ENCODE measurements at regions not wholly inside any gene's neighbourhood (a gene's known extent, or its start where the extent isn't known, plus 50 kb on each side); places are given as distances from the start of the nearest gene placed in this dataset.

GRCh38 chr13:67652887-67653286, 422.8 kb upstream of the PCDH9 start:
- ATAC-seq: no peak
- TF ChIP-seq, protein P1, sequence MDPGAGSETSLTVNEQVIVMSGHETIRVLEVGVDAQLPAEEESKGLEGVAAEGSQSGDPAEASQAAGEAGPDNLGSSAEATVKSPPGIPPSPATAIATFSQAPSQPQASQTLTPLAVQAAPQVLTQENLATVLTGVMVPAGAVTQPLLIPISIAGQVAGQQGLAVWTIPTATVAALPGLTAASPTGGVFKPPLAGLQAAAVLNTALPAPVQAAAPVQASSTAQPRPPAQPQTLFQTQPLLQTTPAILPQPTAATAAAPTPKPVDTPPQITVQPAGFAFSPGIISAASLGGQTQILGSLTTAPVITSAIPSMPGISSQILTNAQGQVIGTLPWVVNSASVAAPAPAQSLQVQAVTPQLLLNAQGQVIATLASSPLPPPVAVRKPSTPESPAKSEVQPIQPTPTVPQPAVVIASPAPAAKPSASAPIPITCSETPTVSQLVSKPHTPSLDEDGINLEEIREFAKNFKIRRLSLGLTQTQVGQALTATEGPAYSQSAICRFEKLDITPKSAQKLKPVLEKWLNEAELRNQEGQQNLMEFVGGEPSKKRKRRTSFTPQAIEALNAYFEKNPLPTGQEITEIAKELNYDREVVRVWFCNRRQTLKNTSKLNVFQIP (CRISPR knock-in tag; IDR thresholded peaks at IDR 0.05; ENCODE audit: borderline replicate concordance, low read depth): no peak
- TF ChIP-seq OSR1 (CRISPR knock-in tag; IDR thresholded peaks at IDR 0.05): no peak
- no peak for TF ChIP-seq ZNF8 (CRISPR knock-in tag; IDR thresholded peaks at IDR 0.05)
- TF ChIP-seq ZFP30 (CRISPR knock-in tag; IDR thresholded peaks at IDR 0.05): no peak

GRCh38 chr13:67651908-67652465, 421.9 kb upstream of the PCDH9 start:
- TF ChIP-seq ZNF565 (CRISPR knock-in tag; conservative IDR thresholded peaks at IDR 0.05; ENCODE audit: low read depth) (no peak), ZFP30 (CRISPR knock-in tag; IDR thresholded peaks at IDR 0.05) (no peak), ESRRG (CRISPR knock-in tag; IDR thresholded peaks at IDR 0.05) (no peak), RARB (CRISPR knock-in tag; IDR thresholded peaks at IDR 0.05) (no peak), OSR1 (CRISPR knock-in tag; IDR thresholded peaks at IDR 0.05) (no peak), ISL1 (CRISPR knock-in tag; IDR thresholded peaks at IDR 0.05) (no peak), PPARA (CRISPR knock-in tag; IDR thresholded peaks at IDR 0.05; ENCODE audit: borderline replicate concordance) (no peak), ZFP3 (CRISPR knock-in tag; IDR thresholded peaks at IDR 0.05) (no peak), CSDC2 (CRISPR knock-in tag; IDR thresholded peaks at IDR 0.05) (no peak)
- TF ChIP-seq, protein P1 (CRISPR knock-in tag; IDR thresholded peaks at IDR 0.05; ENCODE audit: borderline replicate concordance, low read depth): no peak
- TF ChIP-seq, protein P2, sequence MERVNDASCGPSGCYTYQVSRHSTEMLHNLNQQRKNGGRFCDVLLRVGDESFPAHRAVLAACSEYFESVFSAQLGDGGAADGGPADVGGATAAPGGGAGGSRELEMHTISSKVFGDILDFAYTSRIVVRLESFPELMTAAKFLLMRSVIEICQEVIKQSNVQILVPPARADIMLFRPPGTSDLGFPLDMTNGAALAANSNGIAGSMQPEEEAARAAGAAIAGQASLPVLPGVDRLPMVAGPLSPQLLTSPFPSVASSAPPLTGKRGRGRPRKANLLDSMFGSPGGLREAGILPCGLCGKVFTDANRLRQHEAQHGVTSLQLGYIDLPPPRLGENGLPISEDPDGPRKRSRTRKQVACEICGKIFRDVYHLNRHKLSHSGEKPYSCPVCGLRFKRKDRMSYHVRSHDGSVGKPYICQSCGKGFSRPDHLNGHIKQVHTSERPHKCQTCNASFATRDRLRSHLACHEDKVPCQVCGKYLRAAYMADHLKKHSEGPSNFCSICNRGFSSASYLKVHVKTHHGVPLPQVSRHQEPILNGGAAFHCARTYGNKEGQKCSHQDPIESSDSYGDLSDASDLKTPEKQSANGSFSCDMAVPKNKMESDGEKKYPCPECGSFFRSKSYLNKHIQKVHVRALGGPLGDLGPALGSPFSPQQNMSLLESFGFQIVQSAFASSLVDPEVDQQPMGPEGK (CRISPR knock-in tag; IDR thresholded peaks at IDR 0.05; ENCODE audit: borderline replicate concordance): no peak
- no peak for ATAC-seq

DNA sequence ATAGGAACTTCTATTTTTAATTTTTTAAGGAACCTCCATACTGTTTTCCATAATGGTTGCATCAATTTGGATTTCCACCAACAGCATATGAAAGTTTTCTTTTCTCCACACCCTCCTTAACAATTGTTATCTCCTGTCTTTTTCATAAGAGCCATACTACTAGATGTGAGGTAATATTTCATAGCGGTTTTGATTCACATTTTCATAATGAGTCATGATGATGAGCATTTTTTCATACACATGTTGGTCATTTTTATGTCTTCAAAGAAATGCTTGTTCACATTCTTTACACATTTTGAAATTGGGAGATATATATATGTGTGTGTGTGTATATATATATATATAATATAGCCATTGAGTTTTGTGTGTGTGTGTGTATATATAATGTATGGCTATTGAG, 420.3 kb upstream of the PCDH9 start:
- no peak for ATAC-seq
- TF ChIP-seq, protein P2 (CRISPR knock-in tag; IDR thresholded peaks at IDR 0.05; ENCODE audit: borderline replicate concordance): no peak
- no peak for TF ChIP-seq CSRNP3 (CRISPR knock-in tag; IDR thresholded peaks at IDR 0.05)
- no peak for TF ChIP-seq ZFP3 (CRISPR knock-in tag; IDR thresholded peaks at IDR 0.05)

- no peak for TF ChIP-seq ZFP3 (CRISPR knock-in tag; IDR thresholded peaks at IDR 0.05)
- TF ChIP-seq, protein P2 (CRISPR knock-in tag; IDR thresholded peaks at IDR 0.05; ENCODE audit: borderline replicate concordance): no peak
- no peak for TF ChIP-seq ESRRG (CRISPR knock-in tag; IDR thresholded peaks at IDR 0.05)
- TF ChIP-seq PPARA (CRISPR knock-in tag; IDR thresholded peaks at IDR 0.05; ENCODE audit: borderline replicate concordance): no peak
- no peak for TF ChIP-seq CSDC2 (CRISPR knock-in tag; IDR thresholded peaks at IDR 0.05)
- TF ChIP-seq OSR1 (CRISPR knock-in tag; IDR thresholded peaks at IDR 0.05): no peak
- TF ChIP-seq ARNTL (CRISPR knock-in tag; IDR thresholded peaks at IDR 0.05; ENCODE audit: borderline replicate concordance, low read depth): no peak
- no peak for TF ChIP-seq ZFP30 (CRISPR knock-in tag; IDR thresholded peaks at IDR 0.05)
- no peak for TF ChIP-seq SNAI2 (CRISPR knock-in tag; IDR thresholded peaks at IDR 0.05)
- no peak for TF ChIP-seq ZNF565 (CRISPR knock-in tag; conservative IDR thresholded peaks at IDR 0.05; ENCODE audit: low read depth)
- no peak for TF ChIP-seq ZNF8 (CRISPR knock-in tag; IDR thresholded peaks at IDR 0.05)
- no peak for TF ChIP-seq TCF4 (CRISPR knock-in tag; IDR thresholded peaks at IDR 0.05; ENCODE audit: borderline replicate concordance)
- TF ChIP-seq ISL1 (CRISPR knock-in tag; IDR thresholded peaks at IDR 0.05): no peak
- TF ChIP-seq, protein P1 (CRISPR knock-in tag; IDR thresholded peaks at IDR 0.05; ENCODE audit: borderline replicate concordance, low read depth): no peak
- no peak for TF ChIP-seq GLIS3 (CRISPR knock-in tag; IDR thresholded peaks at IDR 0.05)
Observed at GRCh38 chr13:67645874-67646467, 415.8 kb upstream of the PCDH9 start.

More at GRCh38 chr13:67645874-67646467, 415.8 kb upstream of the PCDH9 start:
- ATAC-seq: no peak
